SU-DHL-6 (cell line): ENCODE measurements at regions not wholly inside any gene's neighbourhood (a gene's known extent, or its start where the extent isn't known, plus 50 kb on each side); places are given as distances from the start of the nearest gene placed in this dataset.

Experiments used
- H2AFZ ChIP-seq: fragments of 200-600 bp; sonication (generic); 2 replicates; pipeline ENCODE4 v1.6.1; 2014; ENCODE audit warnings: low read depth, mild to moderate bottlenecking, moderate library complexity, mixed read lengths, antibody characterized with exemption, low read length; ENCODE audit not compliant: severe bottlenecking
- H3F3A ChIP-seq: fragments of 200-600 bp; shearing (Covaris generic); 2 replicates; pipeline ENCODE4 v1.6.0; 2016; ENCODE audit warnings: antibody characterized with exemption, mild to moderate bottlenecking; ENCODE audit not compliant: insufficient read depth
- H3K27ac ChIP-seq: fragments of 200-600 bp; sonication (generic); 2 replicates; pipeline ENCODE4 v1.5.1; 2016; ENCODE audit warnings: low read depth, mild to moderate bottlenecking, low read length, moderate library complexity, mixed read lengths
- H3K27me3 ChIP-seq: fragments of 200-600 bp; sonication (generic), shearing (Covaris generic); 2 replicates; pipeline ENCODE4 v1.6.0; 2014; ENCODE audit warnings: mild to moderate bottlenecking, low read length
- H3K36me3 ChIP-seq: fragments of 200-600 bp; sonication (generic); 2 replicates; pipeline ENCODE4 v1.6.1; 2014; ENCODE audit warnings: mild to moderate bottlenecking, low read length, mixed read lengths
- H3K4me2 ChIP-seq: fragments of 300-600, 200-600 bp; shearing (Covaris generic), sonication (generic); 2 replicates; pipeline ENCODE4 v1.6.0; 2014; ENCODE audit warnings: low read length, low read depth, mild to moderate bottlenecking; ENCODE audit not compliant: poor library complexity, severe bottlenecking
- H3K4me3 ChIP-seq: fragments of 200-600 bp; sonication (generic); 2 replicates; pipeline ENCODE4 v1.5.1; 2014; ENCODE audit warnings: antibody characterized with exemption, low read length, mild to moderate bottlenecking, mixed read lengths; ENCODE audit not compliant: insufficient read depth, poor library complexity, severe bottlenecking
- H3K79me2 ChIP-seq: fragments of 200-600 bp; sonication (generic); 2 replicates; pipeline ENCODE4 v1.6.1; 2014; ENCODE audit warnings: mild to moderate bottlenecking, low read length, moderate library complexity; ENCODE audit not compliant: insufficient read depth
- H3K9ac ChIP-seq: fragments of 200-600 bp; sonication (generic); 2 replicates; pipeline ENCODE4 v1.7.0; 2014; ENCODE audit warnings: mild to moderate bottlenecking, low read length
- H3K9me2 ChIP-seq: fragments of 200-600 bp; sonication (generic); replicated peaks from 2 replicates; pipeline ENCODE4 v1.6.1; 2014; ENCODE audit warnings: low read length; ENCODE audit not compliant: insufficient read depth
- H3K9me3 ChIP-seq: fragments of 200-600 bp; sonication (generic); 2 replicates; pipeline ENCODE4 v1.6.1; 2014; ENCODE audit warnings: low read length, mixed read lengths; ENCODE audit not compliant: insufficient read depth
- H4K20me1 ChIP-seq: fragments of 200-600 bp; sonication (generic); 2 replicates; pipeline ENCODE4 v1.6.1; 2014; ENCODE audit warnings: low read depth, mild to moderate bottlenecking, antibody characterized with exemption, low read length, moderate library complexity, mixed read lengths
- EZH2phosphoT487 ChIP-seq: fragments of 200-600 bp; sonication (generic), shearing (Covaris generic); conservative IDR thresholded peaks from 2 replicates; pipeline ENCODE4 v1.6.1; 2018; ENCODE audit warnings: mild to moderate bottlenecking, antibody characterized with exemption, low read length, moderate library complexity, mixed read lengths
- TF ChIP-seq, protein P1 (sequence below): fragments of 200-600 bp; sonication (generic); IDR thresholded peaks from one replicate; pipeline ENCODE4 v1.5.1; 2017; ENCODE audit warnings: antibody characterized with exemption, mild to moderate bottlenecking, low read length, moderate library complexity; ENCODE audit not compliant: insufficient read depth, poor library complexity, severe bottlenecking

DNA sequence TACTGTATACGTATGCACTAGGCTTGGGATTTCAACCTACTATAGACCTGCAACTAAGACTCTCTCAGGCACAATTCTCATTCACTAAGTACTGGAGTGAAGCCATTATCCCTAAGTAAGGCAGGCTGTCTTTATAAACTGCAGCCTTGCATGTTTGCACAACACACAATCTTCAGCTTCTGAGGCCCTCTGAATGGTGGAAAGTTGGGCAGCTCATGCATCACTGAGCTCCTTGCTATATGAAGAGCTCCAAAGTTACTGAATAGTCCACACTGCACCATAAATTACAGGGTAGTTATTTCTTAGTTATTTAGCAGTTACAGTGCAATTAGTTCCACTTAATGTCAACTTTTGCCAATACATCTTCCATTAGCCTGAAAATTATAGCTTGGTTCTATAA lies 384.6 kb downstream of the BRINP1 start:
- Histone ChIP-seq H3F3A (no peaks in the 10 kb centered on the region), H3K9me2 (no peaks in the 10 kb centered on the region), H3K27ac (no peak overlapping the region), H2AFZ (no peak overlapping the region), H3K9me3 (no peaks in the 10 kb centered on the region), H3K4me2 (no peak overlapping the region), H3K9ac (no peak overlapping the region), H3K36me3 (no peaks in the 10 kb centered on the region), H3K27me3 (no peaks in the 10 kb centered on the region; the same call in 1 of the 2 replicates), H4K20me1 (no peaks in the 10 kb centered on the region), H3K4me3 (no peak overlapping the region), H3K79me2 (no peaks in the 10 kb centered on the region)
- no peak for TF ChIP-seq EZH2phosphoT487
- TF ChIP-seq, protein P1, sequence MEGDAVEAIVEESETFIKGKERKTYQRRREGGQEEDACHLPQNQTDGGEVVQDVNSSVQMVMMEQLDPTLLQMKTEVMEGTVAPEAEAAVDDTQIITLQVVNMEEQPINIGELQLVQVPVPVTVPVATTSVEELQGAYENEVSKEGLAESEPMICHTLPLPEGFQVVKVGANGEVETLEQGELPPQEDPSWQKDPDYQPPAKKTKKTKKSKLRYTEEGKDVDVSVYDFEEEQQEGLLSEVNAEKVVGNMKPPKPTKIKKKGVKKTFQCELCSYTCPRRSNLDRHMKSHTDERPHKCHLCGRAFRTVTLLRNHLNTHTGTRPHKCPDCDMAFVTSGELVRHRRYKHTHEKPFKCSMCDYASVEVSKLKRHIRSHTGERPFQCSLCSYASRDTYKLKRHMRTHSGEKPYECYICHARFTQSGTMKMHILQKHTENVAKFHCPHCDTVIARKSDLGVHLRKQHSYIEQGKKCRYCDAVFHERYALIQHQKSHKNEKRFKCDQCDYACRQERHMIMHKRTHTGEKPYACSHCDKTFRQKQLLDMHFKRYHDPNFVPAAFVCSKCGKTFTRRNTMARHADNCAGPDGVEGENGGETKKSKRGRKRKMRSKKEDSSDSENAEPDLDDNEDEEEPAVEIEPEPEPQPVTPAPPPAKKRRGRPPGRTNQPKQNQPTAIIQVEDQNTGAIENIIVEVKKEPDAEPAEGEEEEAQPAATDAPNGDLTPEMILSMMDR: no peak

DNA sequence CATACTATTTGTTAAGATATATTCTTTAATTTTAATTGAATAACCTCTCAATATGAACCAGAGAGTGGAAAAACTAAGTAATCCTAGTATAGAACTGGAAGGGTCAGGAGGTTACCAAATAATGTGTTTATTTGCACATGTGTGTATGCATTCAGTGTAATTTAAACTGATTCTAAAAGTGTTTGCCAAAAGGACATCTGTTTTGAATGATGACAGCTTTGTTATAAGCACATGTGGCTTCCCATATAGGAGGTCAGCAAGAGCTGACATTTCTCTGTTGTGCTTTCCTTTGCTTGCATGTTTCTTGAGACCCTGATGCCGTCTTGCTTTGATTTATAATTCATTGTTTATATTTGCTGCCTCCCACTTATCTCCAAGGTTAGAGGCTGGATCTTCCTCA lies 383.4 kb downstream of the BRINP1 start:
- H3K27me3 ChIP-seq: no peaks in the 10 kb centered on the region
- H3K9ac ChIP-seq: no peak overlapping the region
- no peaks in the 10 kb centered on the region for H3K9me2 ChIP-seq
- H3K27ac ChIP-seq: no peak overlapping the region
- no peak overlapping the region for H3K4me2 ChIP-seq
- TF ChIP-seq, protein P1: no peak
- TF ChIP-seq EZH2phosphoT487: no peak
- no peaks in the 10 kb centered on the region for H3F3A ChIP-seq
- H3K79me2 ChIP-seq: no peaks in the 10 kb centered on the region
- no peak overlapping the region for H3K4me3 ChIP-seq
- no peak overlapping the region for H2AFZ ChIP-seq
- no peaks in the 10 kb centered on the region for H3K36me3 ChIP-seq
- H3K9me3 ChIP-seq: no peaks in the 10 kb centered on the region
- no peaks in the 10 kb centered on the region for H4K20me1 ChIP-seq

DNA sequence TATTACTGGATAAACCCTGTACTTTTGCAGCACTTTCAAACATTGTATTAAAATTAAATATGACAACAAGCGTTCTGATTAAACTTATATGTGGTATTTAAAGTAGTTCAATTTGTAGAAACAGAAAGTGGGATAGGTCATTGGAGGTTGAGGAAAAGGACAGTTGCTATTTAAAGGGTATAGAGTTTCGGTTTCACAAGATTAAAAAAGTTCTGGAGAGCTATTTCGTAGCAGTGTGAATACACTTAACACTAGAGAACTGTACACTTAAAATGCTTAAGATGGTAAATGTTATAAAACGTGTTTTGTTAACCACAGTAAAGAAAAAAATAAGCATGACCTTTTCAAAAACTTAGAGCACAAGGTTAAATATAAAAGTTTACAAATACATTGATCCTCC lies 382.1 kb downstream of the BRINP1 start:
- H3K9ac ChIP-seq: no peak overlapping the region
- H3K4me3 ChIP-seq: no peak overlapping the region
- no peaks in the 10 kb centered on the region for H3K36me3 ChIP-seq
- H3F3A ChIP-seq: no peaks in the 10 kb centered on the region
- no peaks in the 10 kb centered on the region for H3K9me3 ChIP-seq
- H3K79me2 ChIP-seq: no peaks in the 10 kb centered on the region
- H3K9me2 ChIP-seq: no peaks in the 10 kb centered on the region
- no peaks in the 10 kb centered on the region for H3K27me3 ChIP-seq
- H3K27ac ChIP-seq: no peak overlapping the region
- no peak overlapping the region for H3K4me2 ChIP-seq
- H2AFZ ChIP-seq: no peak overlapping the region
- no peaks in the 10 kb centered on the region for H4K20me1 ChIP-seq
- TF ChIP-seq, protein P1: no peak
- no peak for TF ChIP-seq EZH2phosphoT487

DNA sequence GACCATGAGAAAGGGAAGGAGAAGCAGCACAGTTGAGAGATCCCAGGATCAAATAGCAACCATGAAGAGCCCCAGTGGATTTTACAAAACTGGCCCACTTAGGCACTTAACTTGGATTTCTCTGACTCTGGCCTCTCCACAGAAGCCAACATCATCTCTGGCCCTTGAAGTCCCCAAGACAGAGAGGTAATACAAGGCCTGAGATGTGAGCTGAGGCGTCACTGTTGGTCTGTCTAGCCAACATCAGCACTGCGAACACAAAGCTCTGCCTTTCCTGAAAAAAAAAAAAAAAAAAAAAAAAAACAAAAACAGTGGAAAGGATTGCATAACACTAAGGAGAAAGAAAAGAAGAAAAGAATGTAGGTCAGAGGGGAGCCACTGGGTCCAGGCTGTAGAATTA lies 378.3 kb downstream of the BRINP1 start:
- Histone ChIP-seq H3F3A (no peaks in the 10 kb centered on the region), H3K27me3 (no peaks in the 10 kb centered on the region), H3K4me2 (no peak overlapping the region), H3K4me3 (no peak overlapping the region), H4K20me1 (no peaks in the 10 kb centered on the region), H3K9ac (no peak overlapping the region), H3K9me3 (no peaks in the 10 kb centered on the region), H3K27ac (no peak overlapping the region), H3K79me2 (no peaks in the 10 kb centered on the region), H3K36me3 (no peaks in the 10 kb centered on the region), H3K9me2 (no peaks in the 10 kb centered on the region), H2AFZ (no peak overlapping the region)
- TF ChIP-seq EZH2phosphoT487: no peak
- TF ChIP-seq, protein P1: no peak
